H1 (cell line): ENCODE measurements at regions not wholly inside any gene's neighbourhood (a gene's known extent, or its start where the extent isn't known, plus 50 kb on each side); places are given as distances from the start of the nearest gene placed in this dataset.

Experiments used
- BRCA1 ChIP-seq: IDR thresholded peaks from 2 replicates; pipeline ENCODE4 v1.6.1; 2012; ENCODE audit warnings: low read depth, low read length, improper control_type of control experiment
- CBX8 ChIP-seq: fragments of 300-800, 300-1000 bp; sonication (generic); IDR thresholded peaks from 2 replicates; pipeline ENCODE4 v1.7.1; 2016; ENCODE audit warnings: low read depth, low read length, borderline replicate concordance
- EGR1 ChIP-seq: IDR thresholded peaks from 2 replicates; pipeline ENCODE4 v1.6.1; 2011; ENCODE audit warnings: low read depth, low read length, borderline replicate concordance
- SUZ12 ChIP-seq: fragments of 200-600 bp; sonication (generic); IDR thresholded peaks from 2 replicates; pipeline ENCODE4 v1.6.1; 2012; ENCODE audit warnings: mild to moderate bottlenecking, inconsistent platforms, low read length, moderate library complexity, mixed read lengths
- USF2 ChIP-seq: IDR thresholded peaks from 2 replicates; pipeline ENCODE4 v1.6.1; 2011; ENCODE audit warnings: low read length, improper control_type of control experiment

- TF ChIP-seq EGR1: no peak
- no peak for TF ChIP-seq CBX8
- TF ChIP-seq SUZ12: no peak
- no peak for TF ChIP-seq USF2
- no peak for TF ChIP-seq BRCA1
Measured at GRCh38 chr4:151857368-151857767, 96.6 kb upstream of the GATB start (continued).
